K562 (cell line): ENCODE measurements at regions not wholly inside any gene's neighbourhood (a gene's known extent, or its start where the extent isn't known, plus 50 kb on each side); places are given as distances from the start of the nearest gene placed in this dataset.

ENCODE experiments used
- NCOA6 ChIP-seq: fragments of 450-650 bp; IDR thresholded peaks from 2 replicates; pipeline ENCODE4 v1.6.1; 2017; ENCODE audit warnings: mild to moderate bottlenecking
- ZNF143 ChIP-seq: sonication (generic); formaldehyde crosslinking; IDR thresholded peaks from 2 replicates; pipeline ENCODE4 v1.9.0; 2022; ENCODE audit warnings: mild to moderate bottlenecking, missing genetic modification reagents
- ZNF3 ChIP-seq: fragments of 250-450 bp; sonication (Bioruptor Pico); IDR thresholded peaks from 2 replicates; pipeline ENCODE4 v1.5.0; 2021; ENCODE audit warnings: mild to moderate bottlenecking, moderate library complexity
- TF ChIP-seq, protein P1 (sequence below): conservative IDR thresholded peaks from 2 replicates; pipeline ENCODE4 v1.6.1; 2011; ENCODE audit warnings: low read depth, mild to moderate bottlenecking, low read length; ENCODE audit not compliant: control insufficient read depth
- TF ChIP-seq, protein P2 (sequence below): fragments of 250-450 bp; sonication (Bioruptor Pico); IDR thresholded peaks from 2 replicates; pipeline ENCODE4 v1.4.0; 2020; ENCODE audit warnings: mild to moderate bottlenecking, moderate library complexity
- TF ChIP-seq, protein P3 (sequence below): sonication (generic); formaldehyde crosslinking; IDR thresholded peaks from 2 replicates; pipeline ENCODE4 v1.8.1; 2023; ENCODE audit warnings: missing genetic modification reagents, mild to moderate bottlenecking, borderline replicate concordance
- TF ChIP-seq, protein P4 (sequence below): sonication (generic); formaldehyde crosslinking; IDR thresholded peaks from 2 replicates; pipeline ENCODE4 v1.8.0; 2022; ENCODE audit warnings: mild to moderate bottlenecking, low read depth, missing genetic modification reagents

DNA sequence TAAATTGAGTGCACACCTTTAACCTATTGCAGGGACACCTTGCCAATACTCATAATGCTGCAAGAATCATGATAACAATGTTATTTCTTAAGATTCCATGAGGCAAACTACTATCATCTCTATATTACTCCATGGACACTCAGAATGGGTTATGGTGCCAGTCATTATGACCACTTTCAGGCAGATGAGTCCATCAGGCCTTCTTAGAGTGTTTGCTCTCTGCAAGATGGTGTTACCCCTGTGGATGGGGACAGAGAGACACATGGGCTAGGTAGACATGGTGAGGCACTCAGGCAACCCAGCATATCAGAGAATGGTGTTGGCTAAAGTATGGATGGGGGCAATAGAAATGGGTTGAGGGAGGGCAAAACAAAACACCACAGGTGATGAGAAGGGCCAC is 59.7 kb downstream of the XCL2 start (continued):
- TF ChIP-seq, protein P1, sequence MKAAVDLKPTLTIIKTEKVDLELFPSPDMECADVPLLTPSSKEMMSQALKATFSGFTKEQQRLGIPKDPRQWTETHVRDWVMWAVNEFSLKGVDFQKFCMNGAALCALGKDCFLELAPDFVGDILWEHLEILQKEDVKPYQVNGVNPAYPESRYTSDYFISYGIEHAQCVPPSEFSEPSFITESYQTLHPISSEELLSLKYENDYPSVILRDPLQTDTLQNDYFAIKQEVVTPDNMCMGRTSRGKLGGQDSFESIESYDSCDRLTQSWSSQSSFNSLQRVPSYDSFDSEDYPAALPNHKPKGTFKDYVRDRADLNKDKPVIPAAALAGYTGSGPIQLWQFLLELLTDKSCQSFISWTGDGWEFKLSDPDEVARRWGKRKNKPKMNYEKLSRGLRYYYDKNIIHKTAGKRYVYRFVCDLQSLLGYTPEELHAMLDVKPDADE, result no peak
- TF ChIP-seq NCOA6 (no peak), ZNF3 (CRISPR knock-in tag) (no peak), ZNF143 (CRISPR knock-in tag) (no peak)
- TF ChIP-seq, protein P2, sequence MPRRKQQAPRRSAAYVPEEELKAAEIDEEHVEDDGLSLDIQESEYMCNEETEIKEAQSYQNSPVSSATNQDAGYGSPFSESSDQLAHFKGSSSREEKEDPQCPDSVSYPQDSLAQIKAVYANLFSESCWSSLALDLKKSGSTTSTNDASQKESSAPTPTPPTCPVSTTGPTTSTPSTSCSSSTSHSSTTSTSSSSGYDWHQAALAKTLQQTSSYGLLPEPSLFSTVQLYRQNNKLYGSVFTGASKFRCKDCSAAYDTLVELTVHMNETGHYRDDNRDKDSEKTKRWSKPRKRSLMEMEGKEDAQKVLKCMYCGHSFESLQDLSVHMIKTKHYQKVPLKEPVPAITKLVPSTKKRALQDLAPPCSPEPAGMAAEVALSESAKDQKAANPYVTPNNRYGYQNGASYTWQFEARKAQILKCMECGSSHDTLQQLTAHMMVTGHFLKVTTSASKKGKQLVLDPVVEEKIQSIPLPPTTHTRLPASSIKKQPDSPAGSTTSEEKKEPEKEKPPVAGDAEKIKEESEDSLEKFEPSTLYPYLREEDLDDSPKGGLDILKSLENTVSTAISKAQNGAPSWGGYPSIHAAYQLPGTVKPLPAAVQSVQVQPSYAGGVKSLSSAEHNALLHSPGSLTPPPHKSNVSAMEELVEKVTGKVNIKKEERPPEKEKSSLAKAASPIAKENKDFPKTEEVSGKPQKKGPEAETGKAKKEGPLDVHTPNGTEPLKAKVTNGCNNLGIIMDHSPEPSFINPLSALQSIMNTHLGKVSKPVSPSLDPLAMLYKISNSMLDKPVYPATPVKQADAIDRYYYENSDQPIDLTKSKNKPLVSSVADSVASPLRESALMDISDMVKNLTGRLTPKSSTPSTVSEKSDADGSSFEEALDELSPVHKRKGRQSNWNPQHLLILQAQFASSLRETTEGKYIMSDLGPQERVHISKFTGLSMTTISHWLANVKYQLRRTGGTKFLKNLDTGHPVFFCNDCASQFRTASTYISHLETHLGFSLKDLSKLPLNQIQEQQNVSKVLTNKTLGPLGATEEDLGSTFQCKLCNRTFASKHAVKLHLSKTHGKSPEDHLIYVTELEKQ (CRISPR knock-in tag), result no peak
- TF ChIP-seq, protein P3, sequence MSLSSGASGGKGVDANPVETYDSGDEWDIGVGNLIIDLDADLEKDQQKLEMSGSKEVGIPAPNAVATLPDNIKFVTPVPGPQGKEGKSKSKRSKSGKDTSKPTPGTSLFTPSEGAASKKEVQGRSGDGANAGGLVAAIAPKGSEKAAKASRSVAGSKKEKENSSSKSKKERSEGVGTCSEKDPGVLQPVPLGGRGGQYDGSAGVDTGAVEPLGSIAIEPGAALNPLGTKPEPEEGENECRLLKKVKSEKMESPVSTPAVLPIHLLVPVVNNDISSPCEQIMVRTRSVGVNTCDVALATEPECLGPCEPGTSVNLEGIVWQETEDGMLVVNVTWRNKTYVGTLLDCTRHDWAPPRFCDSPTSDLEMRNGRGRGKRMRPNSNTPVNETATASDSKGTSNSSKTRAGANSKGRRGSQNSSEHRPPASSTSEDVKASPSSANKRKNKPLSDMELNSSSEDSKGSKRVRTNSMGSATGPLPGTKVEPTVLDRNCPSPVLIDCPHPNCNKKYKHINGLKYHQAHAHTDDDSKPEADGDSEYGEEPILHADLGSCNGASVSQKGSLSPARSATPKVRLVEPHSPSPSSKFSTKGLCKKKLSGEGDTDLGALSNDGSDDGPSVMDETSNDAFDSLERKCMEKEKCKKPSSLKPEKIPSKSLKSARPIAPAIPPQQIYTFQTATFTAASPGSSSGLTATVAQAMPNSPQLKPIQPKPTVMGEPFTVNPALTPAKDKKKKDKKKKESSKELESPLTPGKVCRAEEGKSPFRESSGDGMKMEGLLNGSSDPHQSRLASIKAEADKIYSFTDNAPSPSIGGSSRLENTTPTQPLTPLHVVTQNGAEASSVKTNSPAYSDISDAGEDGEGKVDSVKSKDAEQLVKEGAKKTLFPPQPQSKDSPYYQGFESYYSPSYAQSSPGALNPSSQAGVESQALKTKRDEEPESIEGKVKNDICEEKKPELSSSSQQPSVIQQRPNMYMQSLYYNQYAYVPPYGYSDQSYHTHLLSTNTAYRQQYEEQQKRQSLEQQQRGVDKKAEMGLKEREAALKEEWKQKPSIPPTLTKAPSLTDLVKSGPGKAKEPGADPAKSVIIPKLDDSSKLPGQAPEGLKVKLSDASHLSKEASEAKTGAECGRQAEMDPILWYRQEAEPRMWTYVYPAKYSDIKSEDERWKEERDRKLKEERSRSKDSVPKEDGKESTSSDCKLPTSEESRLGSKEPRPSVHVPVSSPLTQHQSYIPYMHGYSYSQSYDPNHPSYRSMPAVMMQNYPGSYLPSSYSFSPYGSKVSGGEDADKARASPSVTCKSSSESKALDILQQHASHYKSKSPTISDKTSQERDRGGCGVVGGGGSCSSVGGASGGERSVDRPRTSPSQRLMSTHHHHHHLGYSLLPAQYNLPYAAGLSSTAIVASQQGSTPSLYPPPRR (CRISPR knock-in tag), result no peak
- TF ChIP-seq, protein P4, sequence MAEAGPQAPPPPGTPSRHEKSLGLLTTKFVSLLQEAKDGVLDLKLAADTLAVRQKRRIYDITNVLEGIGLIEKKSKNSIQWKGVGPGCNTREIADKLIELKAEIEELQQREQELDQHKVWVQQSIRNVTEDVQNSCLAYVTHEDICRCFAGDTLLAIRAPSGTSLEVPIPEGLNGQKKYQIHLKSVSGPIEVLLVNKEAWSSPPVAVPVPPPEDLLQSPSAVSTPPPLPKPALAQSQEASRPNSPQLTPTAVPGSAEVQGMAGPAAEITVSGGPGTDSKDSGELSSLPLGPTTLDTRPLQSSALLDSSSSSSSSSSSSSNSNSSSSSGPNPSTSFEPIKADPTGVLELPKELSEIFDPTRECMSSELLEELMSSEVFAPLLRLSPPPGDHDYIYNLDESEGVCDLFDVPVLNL (CRISPR knock-in tag), result no peak
